SU-DHL-6 (cell line): ENCODE measurements at regions not wholly inside any gene's neighbourhood (a gene's known extent, or its start where the extent isn't known, plus 50 kb on each side); places are given as distances from the start of the nearest gene placed in this dataset.

Experiments used
- CTCF ChIP-seq: fragments of 200-600 bp; sonication (generic); IDR thresholded peaks from one replicate; pipeline ENCODE4 v1.5.1; 2017; ENCODE audit warnings: antibody characterized with exemption, mild to moderate bottlenecking, low read length, moderate library complexity; ENCODE audit not compliant: insufficient read depth, poor library complexity, severe bottlenecking
- EZH2phosphoT487 ChIP-seq: fragments of 200-600 bp; sonication (generic), shearing (Covaris generic); conservative IDR thresholded peaks from 2 replicates; pipeline ENCODE4 v1.6.1; 2018; ENCODE audit warnings: mild to moderate bottlenecking, antibody characterized with exemption, low read length, moderate library complexity, mixed read lengths

- TF ChIP-seq CTCF: no peak
- no peak for TF ChIP-seq EZH2phosphoT487
Measured at GRCh38 chr21:17032141-17032655, 480.6 kb upstream of the CXADR start.
